HUDEP-2 (cell line): ENCODE measurements at regions not wholly inside any gene's neighbourhood (a gene's known extent, or its start where the extent isn't known, plus 50 kb on each side); places are given as distances from the start of the nearest gene placed in this dataset.

Source experiments
- DNase-seq, 76 experiments: peaks; one replicate each; lab custom pipeline; 2025; ENCODE audit not compliant: unreplicated experiment in 76 of 76; lab: John Stamatoyannopoulos, UW

DNA sequence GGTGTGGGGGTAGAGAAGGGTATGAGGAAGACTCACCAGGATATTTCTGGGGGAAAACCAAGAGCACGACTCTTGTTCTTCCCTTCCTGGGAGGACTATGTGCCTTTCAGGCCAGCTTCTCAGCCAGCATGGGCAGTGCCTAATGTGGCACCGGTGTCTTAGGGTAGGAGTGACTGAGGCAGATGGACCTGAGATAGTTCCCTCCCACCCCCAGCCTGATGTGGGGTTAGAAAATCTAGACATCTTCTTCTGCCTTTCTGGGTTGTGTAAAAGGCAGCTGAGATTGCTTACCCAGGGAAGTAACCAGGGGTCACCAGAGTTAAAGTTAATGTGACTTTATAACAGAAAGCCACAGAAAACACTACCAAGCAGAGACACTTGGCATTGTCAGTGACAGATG is 127.3 kb downstream of the TMA16 start:
- no peak for DNase-seq

DNA sequence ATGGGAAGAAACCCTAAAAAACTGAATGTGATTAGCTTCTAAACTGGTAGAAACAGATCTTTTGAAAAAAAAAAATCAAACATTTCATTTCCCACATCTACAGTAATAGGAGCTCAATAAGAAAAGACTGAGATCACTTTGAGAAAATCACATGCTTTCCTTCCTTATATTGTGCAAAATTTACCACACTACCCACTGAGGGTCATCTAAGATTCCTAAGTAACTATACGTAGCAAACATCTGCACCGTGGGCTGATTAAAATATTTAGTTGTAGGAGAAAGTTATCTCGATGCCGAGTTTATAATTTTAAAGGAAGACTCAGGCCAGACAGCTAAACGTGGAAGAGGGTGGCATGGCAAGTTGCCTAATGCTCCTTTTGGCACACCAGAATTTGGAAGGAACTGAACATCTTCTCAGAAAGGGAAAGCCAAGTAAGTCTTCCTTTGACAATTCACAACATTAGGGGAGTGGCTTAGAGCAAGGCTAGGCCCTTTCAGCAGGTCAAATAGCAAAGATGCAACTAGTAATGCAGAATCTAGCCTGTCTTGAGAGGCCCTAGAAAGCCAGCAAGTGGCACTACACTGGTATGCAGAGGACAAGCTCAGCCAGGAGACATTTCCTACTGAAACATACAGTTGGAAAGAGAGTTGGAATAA is 128.0 kb downstream of the TMA16 start:
- no peak for DNase-seq

DNA sequence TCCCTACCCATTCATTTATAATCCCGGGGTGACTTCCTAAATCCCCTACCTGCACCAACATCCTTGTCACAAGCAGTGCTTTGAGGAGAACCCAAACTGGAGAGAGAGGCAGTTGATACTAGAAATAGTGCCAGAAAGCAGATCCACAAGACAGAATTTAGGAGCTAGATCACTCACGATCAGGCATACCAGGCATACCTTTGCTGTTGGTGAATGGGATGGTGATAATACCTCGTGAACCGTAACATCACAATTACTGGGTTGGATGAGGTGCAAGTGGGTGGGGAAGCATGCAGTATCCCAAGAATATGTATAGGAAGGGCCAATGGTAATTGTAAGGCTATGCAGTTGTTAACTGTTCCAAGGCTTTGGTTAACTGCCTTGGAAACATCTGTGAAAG is 129.3 kb downstream of the TMA16 start:
- no peak for DNase-seq

DNA sequence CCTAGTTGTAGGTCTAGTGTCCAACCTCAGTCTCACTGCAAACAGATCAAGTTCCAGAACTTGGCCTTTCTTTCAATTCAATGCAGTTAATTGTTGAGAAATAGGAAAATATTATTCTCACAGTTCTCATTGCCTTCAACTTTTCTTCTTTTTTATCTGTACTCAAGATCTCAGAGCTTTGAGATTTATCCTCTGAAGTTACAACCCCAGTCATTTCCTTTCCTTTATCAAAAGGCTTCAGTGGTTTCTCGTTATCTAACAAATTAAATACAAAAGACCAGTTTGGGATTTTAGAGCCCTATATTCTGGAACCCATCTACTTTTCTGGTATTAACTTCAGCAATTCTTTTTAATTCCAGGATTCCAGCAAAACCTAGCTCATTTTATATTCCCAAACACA is 130.2 kb downstream of the TMA16 start:
- DNase-seq = no peak

DNA sequence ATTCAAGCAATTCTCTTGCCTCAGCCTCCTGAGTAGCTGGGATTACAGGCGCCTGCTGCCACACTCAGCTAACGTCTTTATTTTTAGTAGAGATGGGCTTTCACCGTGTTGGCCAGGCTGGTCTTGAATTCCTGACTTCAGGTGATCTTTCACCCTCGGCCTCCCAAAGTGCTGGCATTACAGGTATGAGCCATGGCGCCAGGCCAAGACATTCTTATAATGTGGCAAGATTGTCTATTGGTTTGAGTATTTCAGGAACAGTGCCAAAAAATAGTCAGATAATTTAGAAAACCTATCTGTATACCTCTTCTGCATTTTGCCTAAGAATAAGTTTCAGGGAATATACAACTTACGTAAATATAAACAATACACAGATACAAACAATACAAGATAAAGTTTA is 136.8 kb downstream of the TMA16 start:
- no peak for DNase-seq

DNA sequence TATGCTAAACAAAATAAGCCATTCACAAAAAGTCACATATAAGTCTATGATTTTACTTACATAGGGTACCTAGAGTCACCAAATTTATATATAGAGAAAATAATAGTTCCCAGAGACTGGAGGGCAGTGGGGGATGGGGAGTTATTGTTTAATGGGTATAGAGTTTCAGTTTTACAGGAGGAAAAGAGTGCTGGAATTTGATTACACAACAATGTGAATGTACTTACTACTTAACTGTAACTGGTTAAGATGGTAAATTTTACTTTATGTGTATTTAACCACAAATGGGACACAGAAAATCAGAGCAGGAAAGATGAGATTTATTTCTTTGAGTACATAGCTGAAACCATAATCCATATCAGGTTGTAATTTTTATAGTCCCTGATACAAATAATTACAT is 144.4 kb downstream of the TMA16 start:
- DNase-seq = no peak

DNA sequence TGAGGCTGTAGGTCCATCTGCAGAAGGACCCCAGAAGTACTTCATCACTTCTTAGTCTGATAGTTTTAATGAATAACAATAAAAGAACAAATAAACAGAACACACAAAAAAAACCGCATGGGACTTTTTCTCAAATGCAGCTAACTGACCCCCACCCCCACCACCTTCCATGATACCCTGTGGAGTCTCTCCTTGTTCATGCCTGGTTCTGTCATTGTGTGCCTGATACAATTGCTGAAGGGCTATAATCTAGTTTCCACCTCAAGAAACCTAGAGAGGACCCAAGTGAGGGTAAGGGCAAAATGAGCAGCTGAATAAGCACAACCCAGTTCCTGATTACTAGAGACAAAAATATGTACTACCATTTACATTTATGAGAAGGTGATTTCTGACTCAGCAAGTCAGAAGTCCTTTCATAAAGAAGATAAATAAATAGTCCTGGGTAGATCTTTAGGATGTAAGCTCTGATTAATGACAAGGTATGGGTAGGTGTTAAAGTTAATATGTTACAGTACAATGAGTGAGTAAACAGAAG is 155.1 kb downstream of the TMA16 start:
- no peak for DNase-seq

DNA sequence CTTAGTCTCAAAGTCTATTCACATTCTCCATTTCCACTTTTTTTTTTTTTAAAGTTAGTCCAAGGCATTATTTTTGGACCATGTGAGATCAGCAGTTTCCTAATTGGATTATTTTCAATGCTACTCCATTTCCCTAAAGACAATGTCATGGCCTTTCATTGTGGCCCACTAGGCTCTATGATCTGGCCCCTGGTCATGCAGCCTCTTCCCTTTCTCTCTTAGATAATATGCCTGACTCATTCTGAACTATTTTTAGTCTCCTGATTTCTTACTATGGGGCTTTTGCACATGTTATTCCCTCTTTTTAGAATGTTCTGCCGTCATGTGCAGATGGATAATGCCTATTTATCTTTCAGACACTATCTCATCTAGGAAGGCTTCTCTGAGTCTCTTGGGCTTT is 157.3 kb downstream of the TMA16 start:
- DNase-seq = no peak

DNA sequence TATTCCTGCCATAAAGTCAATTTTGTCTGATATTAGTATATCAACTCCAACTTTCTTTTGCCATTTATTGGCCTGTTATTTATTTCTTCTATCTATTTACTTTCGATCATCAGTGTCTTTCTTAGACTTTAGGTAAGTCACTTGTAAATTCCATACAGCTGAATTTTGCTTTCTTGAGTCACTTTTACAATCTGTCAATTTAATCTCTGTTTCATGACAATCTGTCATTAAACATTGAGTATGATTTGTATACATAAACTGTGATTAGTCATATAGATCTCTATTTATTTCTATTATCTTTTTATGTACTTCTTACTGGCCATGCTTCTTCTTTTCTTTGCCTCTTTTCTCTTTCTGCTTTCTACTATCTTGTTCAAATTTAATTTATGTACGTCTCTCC is 160.1 kb downstream of the TMA16 start:
- DNase-seq = no peak

DNA sequence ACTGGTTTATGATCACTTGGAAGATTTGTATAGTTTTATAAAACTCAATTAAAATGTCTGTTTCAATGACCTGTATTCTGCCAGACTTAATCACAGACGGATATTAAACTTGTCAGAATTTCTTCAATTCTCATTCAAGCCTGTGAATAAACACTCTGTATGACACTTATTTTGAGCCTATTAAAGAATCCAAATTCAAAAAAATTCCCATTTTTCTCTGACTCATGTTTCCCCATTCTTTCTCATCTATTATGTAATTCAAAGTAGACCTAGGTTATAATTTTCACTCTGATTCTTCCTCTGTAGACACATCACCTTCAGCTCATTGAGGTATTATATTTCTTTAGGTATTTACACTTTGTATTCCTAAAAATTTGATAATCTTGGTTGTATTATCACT is 166.1 kb downstream of the TMA16 start:
- no peak for DNase-seq

DNA sequence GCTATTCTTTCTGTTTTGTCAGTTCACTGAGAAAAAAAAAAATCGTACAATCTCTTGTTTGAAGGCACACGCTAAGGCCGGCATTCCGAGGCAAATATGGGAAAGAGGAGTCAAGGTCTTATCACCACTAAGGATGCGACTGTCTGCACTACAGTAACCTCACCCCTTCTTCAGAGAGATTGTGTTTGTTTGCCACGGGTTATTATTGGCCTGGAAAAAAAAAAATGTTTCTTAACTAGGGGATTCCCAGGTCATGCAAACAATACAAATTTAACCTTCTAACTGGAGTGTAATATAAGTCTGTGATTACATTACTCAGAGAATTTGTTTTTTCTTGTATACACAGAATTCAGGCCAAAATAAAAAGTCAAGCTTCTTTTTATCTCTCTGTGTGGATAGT is 168.3 kb downstream of the TMA16 start:
- no peak for DNase-seq

DNA sequence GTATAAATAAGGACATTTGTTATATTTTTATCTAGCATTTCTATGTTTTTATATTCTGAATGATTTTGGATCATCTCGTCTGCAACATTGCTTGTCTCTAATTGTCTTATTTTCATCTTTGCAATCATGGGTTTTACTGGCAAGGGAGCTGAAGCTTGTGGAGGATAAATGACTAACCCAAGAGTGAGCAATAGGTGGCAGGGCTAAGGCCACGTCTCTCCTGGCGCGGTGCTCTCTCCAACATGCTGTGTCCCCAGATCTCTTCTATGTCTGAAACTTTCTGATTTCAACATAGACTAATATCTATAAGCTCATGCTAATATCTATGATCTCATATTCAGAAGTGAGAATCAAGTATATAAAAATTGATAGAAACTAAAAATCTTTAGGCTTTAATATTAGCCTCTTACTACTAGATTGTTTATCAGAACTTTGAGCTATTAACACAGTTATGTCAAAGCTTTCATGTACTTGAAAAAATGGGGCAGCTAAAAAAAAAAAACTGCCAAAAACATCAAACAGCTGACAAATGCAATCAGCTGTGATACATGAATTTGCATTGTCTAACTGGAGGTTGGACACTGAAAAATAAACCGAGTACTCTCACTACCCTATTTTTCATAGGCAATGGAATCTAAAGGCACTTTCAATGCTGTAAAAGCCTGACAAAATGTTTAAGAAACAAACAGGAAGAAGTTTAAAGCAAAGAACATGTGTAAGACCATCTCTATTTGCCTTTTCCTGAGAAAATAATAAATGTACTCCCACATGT is 169.2 kb downstream of the TMA16 start:
- DNase-seq = no peak

DNA sequence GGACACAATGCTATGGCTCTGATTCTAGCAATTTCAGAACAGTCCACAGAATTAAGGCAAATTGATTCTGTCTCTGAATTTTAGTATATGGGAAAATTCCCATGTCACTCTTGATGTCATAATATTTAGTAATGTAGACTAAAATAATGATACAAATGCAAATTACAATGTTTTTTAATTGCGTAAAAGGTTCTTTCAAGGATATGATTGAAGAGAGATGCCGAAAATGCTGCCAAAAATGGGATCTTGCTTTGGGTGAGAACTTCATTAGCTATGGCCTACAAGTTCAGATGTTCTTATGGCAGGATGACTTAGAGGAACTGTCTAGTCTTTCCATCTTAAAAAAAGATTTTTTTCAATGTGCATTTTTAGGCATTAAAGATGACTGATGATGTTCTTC is 170.6 kb downstream of the TMA16 start:
- DNase-seq = no peak

DNA sequence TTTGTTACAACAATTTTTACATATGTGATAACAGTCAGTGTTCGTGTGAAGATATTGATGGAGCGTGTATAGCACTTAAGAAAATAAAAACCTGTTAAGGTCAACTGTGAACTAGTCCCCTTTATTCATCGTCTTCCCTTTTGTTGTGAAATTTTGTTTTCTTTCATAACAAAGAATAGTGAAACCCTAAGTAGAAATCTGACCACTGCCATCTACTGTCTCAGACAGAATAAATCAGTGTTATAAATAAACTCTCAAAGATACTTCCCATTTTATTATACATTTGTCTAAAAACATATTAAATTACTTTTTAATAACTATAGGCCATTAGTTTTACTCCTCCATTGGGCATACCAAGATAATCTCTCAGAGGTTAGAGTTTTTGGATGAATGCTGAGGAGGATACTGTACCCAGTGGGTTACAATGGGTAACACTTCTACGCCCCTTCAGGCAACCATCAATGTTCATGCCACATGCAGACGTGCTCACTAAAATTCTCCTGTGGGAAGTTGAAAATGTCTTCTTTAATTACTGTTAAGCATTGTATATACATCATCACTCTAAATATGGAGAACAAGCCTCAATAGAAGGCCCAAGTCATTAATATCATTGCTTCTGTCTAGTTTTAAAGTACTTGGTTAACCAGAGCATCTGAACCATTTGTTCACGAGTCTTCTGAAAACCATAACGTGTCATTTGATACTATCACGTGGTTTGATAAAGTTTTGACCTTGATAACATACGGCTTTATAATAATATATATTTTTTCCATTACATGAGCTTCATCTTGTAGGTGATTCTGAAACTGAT is 171.2 kb downstream of the TMA16 start:
- no peak for DNase-seq

DNA sequence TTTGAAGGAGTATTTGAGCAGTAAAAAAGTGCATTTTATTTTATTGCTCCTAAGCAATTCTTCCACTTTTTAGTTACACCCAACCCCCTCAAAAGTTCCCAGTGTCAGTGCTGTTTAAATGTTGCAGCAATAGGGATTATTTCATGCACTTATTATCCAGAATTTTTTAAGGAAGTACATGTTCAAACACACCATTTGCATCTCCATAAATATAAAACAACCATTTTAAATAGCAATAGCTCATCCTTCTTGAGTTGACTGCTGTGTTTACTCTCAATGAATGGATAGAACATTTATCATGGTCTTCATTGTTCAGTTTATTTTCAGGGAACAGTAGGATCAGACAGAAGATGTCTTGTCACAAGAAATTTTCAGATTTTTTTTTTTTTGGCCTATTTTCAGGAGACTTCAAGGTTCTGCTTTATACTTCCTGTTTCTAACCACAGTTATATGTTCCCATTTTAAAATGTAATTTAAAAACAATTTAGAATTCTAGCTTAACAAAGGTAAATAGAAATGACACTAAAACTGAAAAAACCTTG is 171.9 kb downstream of the TMA16 start:
- no peak for DNase-seq

DNA sequence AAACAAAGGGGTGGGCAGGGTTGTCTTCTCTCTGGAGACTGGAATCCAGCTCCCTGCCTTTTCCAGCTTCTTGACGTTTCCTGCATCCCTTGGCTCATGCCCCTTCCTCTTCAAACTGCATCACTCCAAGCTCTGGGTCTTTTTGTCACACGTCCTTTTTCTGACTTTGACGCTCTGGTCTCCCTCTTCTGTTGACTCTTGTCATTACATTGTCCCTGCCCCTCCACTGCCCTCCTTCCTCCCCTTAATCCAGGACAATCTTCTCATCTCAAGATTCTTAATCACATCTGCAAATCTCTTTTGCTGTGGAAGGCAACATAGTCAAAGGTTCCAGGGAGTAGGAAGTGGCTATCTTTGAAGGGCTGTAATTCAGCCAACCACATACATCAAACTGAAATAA is 178.3 kb downstream of the TMA16 start:
- DNase-seq = no peak

DNA sequence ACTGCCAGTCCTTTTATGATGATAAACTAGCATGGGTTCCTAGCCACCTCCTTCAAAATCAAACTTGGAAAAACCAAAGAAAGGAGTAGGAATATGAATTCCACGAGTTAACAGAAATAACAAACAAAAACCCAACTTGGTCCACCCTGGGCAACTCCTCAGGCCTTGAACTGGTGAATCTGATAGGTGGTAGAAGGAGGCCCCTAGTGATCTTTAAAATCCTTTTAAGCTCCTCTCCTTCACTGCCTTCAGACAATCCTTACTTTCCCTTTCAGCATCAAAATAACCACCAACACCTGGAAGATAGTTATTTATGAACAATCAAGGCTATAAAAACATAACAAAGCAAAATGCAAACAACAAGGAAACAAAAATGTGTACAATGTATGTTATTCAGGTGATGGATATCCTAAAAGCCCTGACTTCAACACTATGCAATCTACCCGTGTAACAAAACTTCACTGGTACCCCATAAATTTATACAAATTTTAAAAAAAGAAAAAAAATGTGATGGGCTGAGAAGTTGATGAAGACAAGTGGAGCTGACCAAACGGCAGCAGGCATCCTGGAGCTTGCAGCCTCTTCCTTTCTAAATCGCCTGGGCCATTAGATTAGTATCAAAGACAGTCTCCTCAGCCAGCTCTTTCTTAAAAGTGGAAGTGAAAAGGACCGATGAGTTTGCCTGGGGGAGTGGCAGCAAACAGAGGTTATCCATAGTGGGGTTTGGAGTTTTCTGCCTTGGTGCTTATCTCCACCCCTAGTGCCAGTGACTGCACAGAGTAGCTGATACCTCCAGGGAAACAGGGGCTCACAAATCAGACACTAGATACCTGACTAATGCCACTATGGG is 179.6 kb downstream of the TMA16 start:
- no peak for DNase-seq

DNA sequence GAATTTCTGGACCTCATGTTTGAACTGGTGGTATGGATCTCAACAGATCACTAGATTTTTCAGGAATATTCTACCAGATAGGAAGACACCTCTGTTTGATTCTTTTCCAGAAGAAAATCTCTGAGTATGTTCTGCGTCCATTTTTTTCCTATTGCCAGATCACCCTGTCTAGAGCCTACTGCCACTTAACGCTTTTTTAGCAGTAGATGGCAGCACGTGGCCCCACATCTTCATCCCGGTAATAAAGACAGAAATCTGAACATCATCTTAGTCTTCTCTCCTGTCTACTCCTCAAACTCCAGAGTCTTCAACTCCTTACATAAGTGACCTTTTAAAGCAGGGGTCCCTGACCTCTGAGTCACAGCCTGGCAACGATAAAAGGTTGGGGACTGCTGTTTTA is 184.7 kb downstream of the TMA16 start:
- no peak for DNase-seq

DNA sequence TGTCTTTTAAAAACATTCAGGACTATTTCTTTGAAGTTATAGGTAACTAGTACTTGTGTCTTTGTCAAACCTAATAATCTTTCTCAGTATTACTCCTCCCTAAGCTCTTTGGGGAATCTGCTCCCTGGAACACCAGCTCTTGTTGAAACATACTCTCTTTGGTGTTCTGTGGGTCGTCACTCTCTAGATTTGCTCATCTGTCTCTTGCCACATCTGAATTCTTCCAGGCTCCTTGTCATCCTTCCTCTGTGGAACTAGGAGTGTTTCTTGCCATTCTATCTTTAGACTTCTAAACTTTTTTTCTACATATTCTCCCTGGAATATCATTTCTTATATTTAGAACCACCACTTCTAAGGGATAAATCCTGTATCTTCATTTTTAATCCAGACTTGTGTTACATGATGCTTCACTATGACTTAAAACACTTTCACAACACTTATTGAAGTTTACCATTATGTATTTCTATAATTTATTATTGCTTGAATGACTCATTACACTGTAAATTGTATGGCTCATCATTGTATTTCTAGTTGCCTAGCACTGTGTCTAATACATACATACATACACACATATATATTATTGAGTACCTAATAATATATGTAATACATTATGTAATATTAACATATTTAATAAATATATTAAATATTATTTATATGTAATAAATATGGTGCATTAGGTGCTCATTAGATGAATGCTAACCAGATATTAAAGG is 186.1 kb downstream of the TMA16 start:
- no peak for DNase-seq
